DOHH2 (cell line): ENCODE measurements at regions not wholly inside any gene's neighbourhood (a gene's known extent, or its start where the extent isn't known, plus 50 kb on each side); places are given as distances from the start of the nearest gene placed in this dataset.

Experiments
- H3F3A ChIP-seq: fragments of 200-600 bp; sonication (generic), shearing (Covaris generic); 2 replicates; pipeline ENCODE4 v1.6.0; 2016; ENCODE audit warnings: antibody characterized with exemption, mild to moderate bottlenecking; ENCODE audit not compliant: control insufficient read depth, insufficient read depth
- H3K27ac ChIP-seq: fragments of 200-600 bp; sonication (generic); 2 replicates; pipeline ENCODE4 v1.5.1; 2014; ENCODE audit warnings: low read depth, mild to moderate bottlenecking, low read length, moderate library complexity
- H3K27me3 ChIP-seq: fragments of 200-600 bp; sonication (generic); 2 replicates; pipeline ENCODE4 v1.6.1; 2014; ENCODE audit warnings: mild to moderate bottlenecking, low read length, mixed read lengths; ENCODE audit not compliant: control insufficient read depth
- H3K36me3 ChIP-seq: fragments of 200-600 bp; sonication (generic); 2 replicates; pipeline ENCODE4 v1.6.1; 2014; ENCODE audit warnings: mild to moderate bottlenecking, low read length, moderate library complexity, mixed read lengths; ENCODE audit not compliant: control insufficient read depth
- H3K4me1 ChIP-seq: fragments of 200-600 bp; sonication (generic); 2 replicates; pipeline ENCODE4 v1.6.1; 2014; ENCODE audit warnings: mild to moderate bottlenecking, low read length, mixed read lengths; ENCODE audit not compliant: control insufficient read depth
- H3K4me2 ChIP-seq: fragments of 200-600 bp; sonication (generic); 2 replicates; pipeline ENCODE4 v1.6.0; 2014; ENCODE audit warnings: mild to moderate bottlenecking, low read length, moderate library complexity
- H3K4me3 ChIP-seq: fragments of 200-600 bp; sonication (generic); 2 replicates; pipeline ENCODE4 v1.5.1; 2014; ENCODE audit warnings: mild to moderate bottlenecking, low read length, mixed read lengths
- H3K79me2 ChIP-seq: fragments of 200-600 bp; sonication (generic); 2 replicates; pipeline ENCODE4 v1.6.1; 2014; ENCODE audit warnings: mild to moderate bottlenecking, low read length, mixed read lengths; ENCODE audit not compliant: control insufficient read depth
- H3K9me2 ChIP-seq: fragments of 200-600 bp; sonication (generic); replicated peaks from 2 replicates; pipeline ENCODE4 v1.6.1; 2014; ENCODE audit warnings: mild to moderate bottlenecking, low read length, mixed read lengths; ENCODE audit not compliant: control insufficient read depth
- H3K9me3 ChIP-seq: fragments of 200-600 bp; sonication (generic); 2 replicates; pipeline ENCODE4 v1.6.1; 2014; ENCODE audit warnings: antibody characterized with exemption, low read length, mixed read lengths; ENCODE audit not compliant: control insufficient read depth, insufficient read depth
- H4K20me1 ChIP-seq: fragments of 200-600 bp; sonication (generic); 2 replicates; pipeline ENCODE4 v1.6.0; 2014; ENCODE audit warnings: low read depth, mild to moderate bottlenecking, antibody characterized with exemption, low read length, moderate library complexity; ENCODE audit not compliant: control insufficient read depth, insufficient read depth
- EZH2phosphoT487 ChIP-seq: fragments of 200-600 bp; sonication (generic); IDR thresholded peaks from 2 replicates; pipeline ENCODE4 v1.6.1; 2017; ENCODE audit warnings: borderline replicate concordance, mild to moderate bottlenecking, antibody characterized with exemption, low read length, moderate library complexity, mixed read lengths
- TF ChIP-seq, protein P1 (sequence below): fragments of 200-600 bp; sonication (generic); IDR thresholded peaks from one replicate; pipeline ENCODE4 v1.5.1; 2014; ENCODE audit warnings: antibody characterized with exemption, mild to moderate bottlenecking, low read depth, low read length; ENCODE audit not compliant: poor library complexity, severe bottlenecking

DNA sequence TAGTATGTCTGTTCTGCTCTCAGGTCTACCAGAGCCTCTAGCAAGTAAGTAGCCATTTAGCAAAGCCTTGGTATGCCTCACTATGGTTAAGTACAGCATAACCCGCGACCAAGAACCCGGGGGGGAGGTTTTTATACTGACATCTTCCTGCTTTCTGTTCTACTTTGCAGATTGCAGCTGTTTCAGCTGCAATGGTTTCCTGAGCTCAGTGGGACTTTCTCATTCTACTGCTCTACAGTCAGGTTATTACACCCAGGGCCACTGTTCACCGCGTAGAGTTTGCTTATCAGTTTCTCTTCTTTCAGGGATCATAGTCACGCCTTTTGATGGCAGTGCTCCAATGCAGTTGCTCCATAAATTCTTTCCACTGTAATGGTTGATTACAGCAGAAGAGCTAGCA is 631.3 kb downstream of the TFAP2A start:
- no peaks in the 10 kb centered on the region for H3F3A ChIP-seq
- TF ChIP-seq, protein P1, sequence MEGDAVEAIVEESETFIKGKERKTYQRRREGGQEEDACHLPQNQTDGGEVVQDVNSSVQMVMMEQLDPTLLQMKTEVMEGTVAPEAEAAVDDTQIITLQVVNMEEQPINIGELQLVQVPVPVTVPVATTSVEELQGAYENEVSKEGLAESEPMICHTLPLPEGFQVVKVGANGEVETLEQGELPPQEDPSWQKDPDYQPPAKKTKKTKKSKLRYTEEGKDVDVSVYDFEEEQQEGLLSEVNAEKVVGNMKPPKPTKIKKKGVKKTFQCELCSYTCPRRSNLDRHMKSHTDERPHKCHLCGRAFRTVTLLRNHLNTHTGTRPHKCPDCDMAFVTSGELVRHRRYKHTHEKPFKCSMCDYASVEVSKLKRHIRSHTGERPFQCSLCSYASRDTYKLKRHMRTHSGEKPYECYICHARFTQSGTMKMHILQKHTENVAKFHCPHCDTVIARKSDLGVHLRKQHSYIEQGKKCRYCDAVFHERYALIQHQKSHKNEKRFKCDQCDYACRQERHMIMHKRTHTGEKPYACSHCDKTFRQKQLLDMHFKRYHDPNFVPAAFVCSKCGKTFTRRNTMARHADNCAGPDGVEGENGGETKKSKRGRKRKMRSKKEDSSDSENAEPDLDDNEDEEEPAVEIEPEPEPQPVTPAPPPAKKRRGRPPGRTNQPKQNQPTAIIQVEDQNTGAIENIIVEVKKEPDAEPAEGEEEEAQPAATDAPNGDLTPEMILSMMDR: no peak
- no peak for TF ChIP-seq EZH2phosphoT487
- no peaks in the 10 kb centered on the region for H3K9me3 ChIP-seq
- H3K4me2 ChIP-seq: no peak overlapping the region
- no peaks in the 10 kb centered on the region for H3K79me2 ChIP-seq
- H3K36me3 ChIP-seq: no peaks in the 10 kb centered on the region
- H3K27ac ChIP-seq: no peak overlapping the region
- no peak overlapping the region for H3K4me3 ChIP-seq
- no peaks in the 10 kb centered on the region for H4K20me1 ChIP-seq
- H3K27me3 ChIP-seq: no peaks in the 10 kb centered on the region
- H3K9me2 ChIP-seq: no peaks in the 10 kb centered on the region
- H3K4me1 ChIP-seq: no peaks in the 10 kb centered on the region

DNA sequence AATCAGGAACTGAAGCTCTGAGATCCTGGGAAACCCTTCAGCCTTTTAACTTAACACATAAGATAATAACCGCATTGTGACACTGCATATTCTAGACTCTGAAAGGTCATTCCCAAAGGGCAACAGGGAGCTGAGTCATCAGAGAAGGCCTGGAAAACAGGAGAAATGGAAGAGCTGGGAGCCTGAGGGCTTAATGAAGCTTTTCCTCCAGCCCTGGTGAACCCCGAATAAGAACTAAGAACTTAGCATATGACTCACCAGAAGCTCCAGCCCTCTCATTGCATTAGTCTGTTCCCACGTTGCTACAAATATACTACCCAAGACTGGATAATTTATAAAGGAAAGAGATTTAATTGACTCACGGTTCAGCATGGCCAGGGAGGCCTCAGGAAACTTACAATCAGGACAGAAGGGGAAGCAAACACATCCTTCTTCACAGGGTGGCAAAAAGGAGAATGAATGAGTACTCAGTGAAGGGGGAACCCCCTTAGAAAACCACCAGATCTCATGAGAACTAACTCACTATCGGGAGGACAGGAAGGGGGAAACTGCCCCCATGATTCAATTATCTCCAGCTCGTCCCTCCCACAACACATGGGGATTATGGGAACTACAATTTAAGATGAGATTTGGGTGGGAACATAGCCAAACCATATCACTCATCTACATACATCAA is 648.5 kb downstream of the TFAP2A start:
- H3K79me2 ChIP-seq: no peaks in the 10 kb centered on the region
- H3K4me3 ChIP-seq: no peak overlapping the region
- no peaks in the 10 kb centered on the region for H3K36me3 ChIP-seq
- H3K4me2 ChIP-seq: no peak overlapping the region
- H3F3A ChIP-seq: no peaks in the 10 kb centered on the region
- H3K9me3 ChIP-seq: no peaks in the 10 kb centered on the region
- H3K4me1 ChIP-seq: no peaks in the 10 kb centered on the region
- H3K27me3 ChIP-seq: no peaks in the 10 kb centered on the region
- TF ChIP-seq, protein P1: no peak
- TF ChIP-seq EZH2phosphoT487: no peak
- no peak overlapping the region for H3K27ac ChIP-seq
- H4K20me1 ChIP-seq: no peaks in the 10 kb centered on the region
- H3K9me2 ChIP-seq: no peaks in the 10 kb centered on the region

DNA sequence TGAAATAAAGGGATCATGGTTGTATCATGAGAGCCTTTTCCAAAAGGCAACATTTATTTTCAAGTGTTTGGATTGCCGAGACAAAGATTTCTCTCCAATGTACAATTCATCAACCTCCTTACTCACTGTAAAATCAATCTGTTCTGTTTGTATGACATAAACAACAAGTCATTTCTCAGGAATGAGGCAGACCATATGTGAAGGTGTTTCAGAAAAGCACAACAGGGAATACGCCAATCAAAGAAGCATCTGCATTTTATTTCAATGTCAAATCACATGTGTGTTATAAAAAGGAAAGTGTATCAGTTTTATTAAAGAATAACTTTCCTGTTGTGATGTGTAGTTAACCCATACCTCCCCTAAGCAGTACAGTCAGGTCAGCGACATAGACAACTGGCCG is 653.7 kb downstream of the TFAP2A start:
- Histone ChIP-seq H3F3A (no peaks in the 10 kb centered on the region), H3K9me3 (no peaks in the 10 kb centered on the region), H3K4me1 (no peaks in the 10 kb centered on the region), H4K20me1 (no peaks in the 10 kb centered on the region), H3K4me3 (no peak overlapping the region), H3K9me2 (no peaks in the 10 kb centered on the region), H3K27ac (no peak overlapping the region), H3K36me3 (no peaks in the 10 kb centered on the region), H3K4me2 (no peak overlapping the region), H3K27me3 (no peaks in the 10 kb centered on the region), H3K79me2 (no peaks in the 10 kb centered on the region)
- TF ChIP-seq, protein P1: no peak
- no peak for TF ChIP-seq EZH2phosphoT487
